Activated T-cell treated with anti-CD3 and anti-CD28 coated beads for 24 hours (primary cell): ENCODE measurements at regions not wholly inside any gene's neighbourhood (a gene's known extent, or its start where the extent isn't known, plus 50 kb on each side); places are given as distances from the start of the nearest gene placed in this dataset.
"Not testable (repeated sequence)": the region's sequence is repeated elsewhere in the genome, so short reads cannot be mapped to it uniquely, and the experiment has no call there.

ENCODE experiments used
- DNase-seq: peaks from one replicate; pipeline ENCODE4 v3.0.0-alpha.2; 2020; ENCODE audit warnings: low read depth

- no peak for DNase-seq
These were observed 63.9 kb downstream of the MAT2B start for GRCh38 chr5:163569284-163569683.

- DNase-seq: no peak
These were observed 66.3 kb downstream of the MAT2B start for GRCh38 chr5:163571744-163572143.

- no peak for DNase-seq
These were observed 69.3 kb downstream of the MAT2B start for GRCh38 chr5:163574472-163575440.

- no peak for DNase-seq
These were observed 73.2 kb downstream of the MAT2B start for GRCh38 chr5:163578652-163579051.

GRCh38 chr5:163579729-163580128 lies 74.3 kb downstream of the MAT2B start:
- DNase-seq: no peak

- DNase-seq: no peak
These were observed 75.1 kb downstream of the MAT2B start for GRCh38 chr5:163580516-163580915.

GRCh38 chr5:163583491-163584153 lies 78.2 kb downstream of the MAT2B start:
- DNase-seq: not testable (repeated sequence)

GRCh38 chr5:163585206-163585605 lies 79.8 kb downstream of the MAT2B start:
- DNase-seq: no peak

- DNase-seq: no peak
These were observed 81.1 kb downstream of the MAT2B start for GRCh38 chr5:163586531-163586956.

GRCh38 chr5:163594951-163595350 lies 89.5 kb downstream of the MAT2B start:
- no peak for DNase-seq

- DNase-seq: no peak
These were observed 90.7 kb downstream of the MAT2B start for GRCh38 chr5:163595932-163596607.

- DNase-seq: no peak
These were observed 91.3 kb downstream of the MAT2B start for GRCh38 chr5:163596608-163597315.

- DNase-seq: no peak
These were observed 98.6 kb downstream of the MAT2B start for GRCh38 chr5:163604013-163604412.

GRCh38 chr5:163607256-163607655 lies 101.8 kb downstream of the MAT2B start:
- DNase-seq: no peak

GRCh38 chr5:163608621-163609020 lies 103.2 kb downstream of the MAT2B start:
- no peak for DNase-seq

GRCh38 chr5:163609910-163610309 lies 104.5 kb downstream of the MAT2B start:
- DNase-seq: no peak

- DNase-seq: no peak
These were observed 107.1 kb downstream of the MAT2B start for GRCh38 chr5:163612358-163613149.

GRCh38 chr5:163613150-163613442 lies 107.7 kb downstream of the MAT2B start:
- DNase-seq: no peak

- no peak for DNase-seq
These were observed 109.4 kb downstream of the MAT2B start for GRCh38 chr5:163614787-163615186.

- DNase-seq: no peak
These were observed 114.0 kb downstream of the MAT2B start for GRCh38 chr5:163619273-163619934.

GRCh38 chr5:163619951-163620350 lies 114.5 kb downstream of the MAT2B start:
- DNase-seq: no peak
